Keratinocyte (primary cell): ENCODE measurements at regions not wholly inside any gene's neighbourhood (a gene's known extent, or its start where the extent isn't known, plus 50 kb on each side); places are given as distances from the start of the nearest gene placed in this dataset.

Experiments
- EZH2 ChIP-seq: IDR thresholded peaks from one replicate; pipeline ENCODE4 v1.6.1; 2012; ENCODE audit warnings: inconsistent platforms, mild to moderate bottlenecking, low read length, moderate library complexity
- TF ChIP-seq, protein P1 (sequence below), 3 experiments: IDR thresholded peaks in 1 of 3; conservative IDR thresholded peaks in 1 of 3; optimal IDR thresholded peaks in 1 of 3; 2 replicates in 2 of 3; 3 replicates in 1 of 3; pipeline versions ENCODE3 to v1.5.1; 2011; ENCODE audit warnings: low read length in 3 of 3, mild to moderate bottlenecking in 3 of 3, moderate library complexity in 2 of 3, control low read depth in 1 of 3, inconsistent platforms in 1 of 3; ENCODE audit not compliant: insufficient read depth in 2 of 3; ENCODE audit errors: extremely low read depth in 1 of 3

DNA sequence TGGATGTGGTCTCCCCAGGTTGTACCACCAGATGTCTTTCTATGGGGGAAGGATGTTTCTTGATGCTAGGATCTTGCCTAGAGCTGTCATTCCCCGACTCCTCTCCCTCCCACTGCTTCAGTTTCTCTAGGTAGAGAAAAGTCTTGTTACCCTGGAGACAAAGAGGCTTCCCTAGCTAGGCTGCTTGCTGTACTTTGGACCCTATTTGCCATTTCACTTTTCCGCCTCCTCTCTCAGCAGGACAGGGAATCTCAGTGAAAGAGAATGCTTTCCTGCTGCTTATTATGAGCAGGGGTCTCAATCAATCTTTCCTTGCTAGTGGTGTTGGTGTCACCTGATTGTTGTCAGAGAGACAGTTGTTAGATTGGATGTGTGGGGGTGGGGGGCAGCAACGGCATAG lies 818.8 kb upstream of the GYPC start:
- TF ChIP-seq, protein P1, sequence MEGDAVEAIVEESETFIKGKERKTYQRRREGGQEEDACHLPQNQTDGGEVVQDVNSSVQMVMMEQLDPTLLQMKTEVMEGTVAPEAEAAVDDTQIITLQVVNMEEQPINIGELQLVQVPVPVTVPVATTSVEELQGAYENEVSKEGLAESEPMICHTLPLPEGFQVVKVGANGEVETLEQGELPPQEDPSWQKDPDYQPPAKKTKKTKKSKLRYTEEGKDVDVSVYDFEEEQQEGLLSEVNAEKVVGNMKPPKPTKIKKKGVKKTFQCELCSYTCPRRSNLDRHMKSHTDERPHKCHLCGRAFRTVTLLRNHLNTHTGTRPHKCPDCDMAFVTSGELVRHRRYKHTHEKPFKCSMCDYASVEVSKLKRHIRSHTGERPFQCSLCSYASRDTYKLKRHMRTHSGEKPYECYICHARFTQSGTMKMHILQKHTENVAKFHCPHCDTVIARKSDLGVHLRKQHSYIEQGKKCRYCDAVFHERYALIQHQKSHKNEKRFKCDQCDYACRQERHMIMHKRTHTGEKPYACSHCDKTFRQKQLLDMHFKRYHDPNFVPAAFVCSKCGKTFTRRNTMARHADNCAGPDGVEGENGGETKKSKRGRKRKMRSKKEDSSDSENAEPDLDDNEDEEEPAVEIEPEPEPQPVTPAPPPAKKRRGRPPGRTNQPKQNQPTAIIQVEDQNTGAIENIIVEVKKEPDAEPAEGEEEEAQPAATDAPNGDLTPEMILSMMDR (optimal IDR thresholded peaks at IDR 0.05 in 1 of 3, IDR thresholded peaks at IDR 0.05 in 1 of 3, conservative IDR thresholded peaks at IDR 0.05 in 1 of 3; ENCODE audit: extremely low read depth in 1 of 3, insufficient read depth in 2 of 3, low read length in 3 of 3), result no peak
- TF ChIP-seq EZH2, result no peak
